HEK293 (cell line): ENCODE measurements at regions not wholly inside any gene's neighbourhood (a gene's known extent, or its start where the extent isn't known, plus 50 kb on each side); places are given as distances from the start of the nearest gene placed in this dataset.

Source experiments
- CTCF ChIA-PET: fragments of 350-600 bp; formaldehyde crosslinking; extraction: SDS; loops from one replicate; lab custom pipeline; 2021; ENCODE audit warnings: antibody characterized with exemption; lab: Yijun Ruan, JAX
- POLR2A ChIA-PET: fragments of 300-600 bp; formaldehyde crosslinking; extraction: SDS; loops from one replicate; lab custom pipeline; 2020; ENCODE audit warnings: antibody characterized with exemption, inconsistent platforms; lab: Yijun Ruan, JAX
- H3K27ac ChIP-seq: fragments of 200-500 bp; sonication (Bioruptor generic); 2 replicates; pipeline ENCODE4 v1.5.1; 2014; ENCODE audit warnings: low read depth, low read length, control low read depth, inconsistent platforms; ENCODE audit errors: extremely low read depth
- H3K36me3 ChIP-seq, 2 experiments: fragments of 200-500 bp in 1 of 2; sonication (Bioruptor generic) in 1 of 2; 1 replicate in 1 of 2; 2 replicates in 1 of 2; pipeline ENCODE4 v1.5.1; 2014 to 2017; ENCODE audit warnings: inconsistent platforms in 2 of 2, low read length in 2 of 2; ENCODE audit not compliant: control insufficient read depth in 2 of 2, insufficient read depth in 1 of 2
- H3K4me1 ChIP-seq: fragments of 200-500 bp; sonication (Bioruptor generic); 2 replicates; pipeline ENCODE4 v1.5.1; 2014; ENCODE audit warnings: mild to moderate bottlenecking, low read length, inconsistent platforms; ENCODE audit not compliant: control insufficient read depth, insufficient read depth
- H3K4me3 ChIP-seq: 2 replicates; pipeline ENCODE4 v1.5.1; 2011; ENCODE audit warnings: low read depth, mild to moderate bottlenecking, control low read depth, low read length, moderate library complexity
- H3K9me3 ChIP-seq: fragments of 200-500 bp; sonication (Bioruptor generic); 2 replicates; pipeline ENCODE4 v1.5.1; 2014; ENCODE audit warnings: low read depth, low read length, inconsistent platforms; ENCODE audit not compliant: control insufficient read depth, insufficient read depth
- ATF2 ChIP-seq: fragments of 450-650 bp; formaldehyde crosslinking; IDR thresholded peaks from 2 replicates; pipeline ENCODE4 v1.5.1; 2016; ENCODE audit warnings: missing biosample characterization, missing genetic modification characterization, low read depth
- BCL6B ChIP-seq: fragments of 450-650 bp; formaldehyde crosslinking; IDR thresholded peaks from 2 replicates; pipeline ENCODE4 v1.5.1; 2017; ENCODE audit warnings: missing biosample characterization, missing genetic modification characterization
- CTCF ChIP-seq: fragments of 450-650 bp; formaldehyde crosslinking; IDR thresholded peaks from 2 replicates; pipeline ENCODE4 v1.5.1; 2016; ENCODE audit warnings: missing biosample characterization, missing genetic modification characterization
- PRDM1 ChIP-seq: fragments of 450-650 bp; formaldehyde crosslinking; IDR thresholded peaks from 2 replicates; pipeline ENCODE4; 2016; ENCODE audit warnings: missing biosample characterization, missing genetic modification characterization
- RBAK ChIP-seq: fragments of 450-650 bp; formaldehyde crosslinking; IDR thresholded peaks from 2 replicates; pipeline ENCODE4 v1.5.1; 2016; ENCODE audit warnings: missing biosample characterization, missing genetic modification characterization
- ZFHX2 ChIP-seq: fragments of 450-650 bp; formaldehyde crosslinking; conservative IDR thresholded peaks from 2 replicates; pipeline ENCODE4 v1.5.1; 2016; ENCODE audit warnings: missing biosample characterization, missing genetic modification characterization
- ZNF132 ChIP-seq: fragments of 450-650 bp; formaldehyde crosslinking; IDR thresholded peaks from 2 replicates; pipeline ENCODE4 v1.5.1; 2017; ENCODE audit warnings: missing biosample characterization, missing genetic modification characterization, borderline replicate concordance
- ZNF280D ChIP-seq: fragments of 450-650 bp; formaldehyde crosslinking; IDR thresholded peaks from 2 replicates; pipeline ENCODE4 v1.5.1; 2016; ENCODE audit warnings: missing biosample characterization, missing genetic modification characterization
- ZNF473 ChIP-seq: fragments of 450-650 bp; formaldehyde crosslinking; IDR thresholded peaks from 2 replicates; pipeline ENCODE4 v1.5.1; 2017; ENCODE audit warnings: missing biosample characterization, missing genetic modification characterization
- ZNF610 ChIP-seq: fragments of 450-650 bp; formaldehyde crosslinking; IDR thresholded peaks from 2 replicates; pipeline ENCODE4 v1.5.1; 2016; ENCODE audit warnings: missing biosample characterization, missing genetic modification characterization, borderline replicate concordance
- ZNF645 ChIP-seq: fragments of 450-650 bp; formaldehyde crosslinking; IDR thresholded peaks from 2 replicates; pipeline ENCODE4; 2016; ENCODE audit warnings: missing biosample characterization, missing genetic modification characterization
- ZNF664 ChIP-seq: fragments of 450-650 bp; formaldehyde crosslinking; IDR thresholded peaks from 2 replicates; pipeline ENCODE4 v1.5.1; 2016; ENCODE audit warnings: missing biosample characterization, missing genetic modification characterization
- ZNF830 ChIP-seq: fragments of 450-650 bp; IDR thresholded peaks from 2 replicates; pipeline ENCODE4 v1.5.0; 2018; ENCODE audit warnings: missing biosample characterization, missing genetic modification characterization, low read depth, mild to moderate bottlenecking, moderate library complexity
- ZSCAN16 ChIP-seq: fragments of 450-650 bp; formaldehyde crosslinking; IDR thresholded peaks from 2 replicates; pipeline ENCODE4 v1.5.1; 2016; ENCODE audit warnings: missing biosample characterization, missing genetic modification characterization

- TF ChIP-seq ZNF830 = no peak
- TF ChIP-seq CTCF (tag by site-specific recombination) = no peak
- no peak for TF ChIP-seq ZNF280D (tag by site-specific recombination)
- TF ChIP-seq PRDM1 (tag by site-specific recombination) = no peak
- TF ChIP-seq ZFHX2 (tag by site-specific recombination) = peak; percentile 57
- peaks cover 6% of the 10 kb centered on the region for H3K4me1 ChIP-seq
- H3K27ac ChIP-seq = no peak overlapping the region
- H3K36me3 ChIP-seq = no peaks in the 10 kb centered on the region
- H3K4me3 ChIP-seq = no peak overlapping the region
- ChIA-PET CTCF (interaction anchor here (0.5 kb wide), 1 partner anchor 187 kb away, joined by 3 read pairs; no protein-coding TSS in a partner anchor), POLR2A (no interaction called here)
- H3K9me3 ChIP-seq = no peaks in the 10 kb centered on the region
These were observed 128.7 kb downstream of the C5orf15 start for GRCh38 chr5:133839721-133840120.

- ChIA-PET CTCF (no interaction called here), POLR2A (no interaction called here)
- H3K4me1 ChIP-seq = peaks cover 6% of the 10 kb centered on the region
- TF ChIP-seq ZNF664 (tag by site-specific recombination) = no peak
- peak; percentile 91; the same call in 1 of the 2 replicates for TF ChIP-seq ZNF610 (tag by site-specific recombination)
- no peak overlapping the region for H3K27ac ChIP-seq
- no peak overlapping the region for H3K4me3 ChIP-seq
- no peaks in the 10 kb centered on the region for H3K9me3 ChIP-seq
- H3K36me3 ChIP-seq = no peaks in the 10 kb centered on the region
These were observed 129.3 kb downstream of the C5orf15 start for GRCh38 chr5:133839090-133839489.

- Histone ChIP-seq H3K27ac (no peak overlapping the region), H3K4me3 (no peak overlapping the region), H3K9me3 (no peaks in the 10 kb centered on the region), H3K36me3 (no peaks in the 10 kb centered on the region), H3K4me1 (peaks cover 6% of the 10 kb centered on the region)
- TF ChIP-seq RBAK (tag by site-specific recombination) = no peak
- TF ChIP-seq ZNF132 = no peak
- TF ChIP-seq BCL6B (tag by site-specific recombination) = no peak
- TF ChIP-seq ZNF645 (tag by site-specific recombination) = no peak
- no peak for TF ChIP-seq ZNF473 (tag by site-specific recombination)
- TF ChIP-seq ZSCAN16 (tag by site-specific recombination) = no peak
- TF ChIP-seq ATF2 = no peak
- POLR2A ChIA-PET = no interaction called here
- CTCF ChIA-PET = interaction anchor here (0.6 to 1.2 kb wide), 2 partner anchors 32 to 200 kb away, joined by 3 to 4 read pairs; no protein-coding TSS in a partner anchor
These were observed 130.1 kb downstream of the C5orf15 start for GRCh38 chr5:133838286-133838685.
